ENCODE measurements at regions not wholly inside any gene's neighbourhood (a gene's known extent, or its start where the extent isn't known, plus 50 kb on each side); places are given as distances from the start of the nearest gene placed in this dataset.

DNA sequence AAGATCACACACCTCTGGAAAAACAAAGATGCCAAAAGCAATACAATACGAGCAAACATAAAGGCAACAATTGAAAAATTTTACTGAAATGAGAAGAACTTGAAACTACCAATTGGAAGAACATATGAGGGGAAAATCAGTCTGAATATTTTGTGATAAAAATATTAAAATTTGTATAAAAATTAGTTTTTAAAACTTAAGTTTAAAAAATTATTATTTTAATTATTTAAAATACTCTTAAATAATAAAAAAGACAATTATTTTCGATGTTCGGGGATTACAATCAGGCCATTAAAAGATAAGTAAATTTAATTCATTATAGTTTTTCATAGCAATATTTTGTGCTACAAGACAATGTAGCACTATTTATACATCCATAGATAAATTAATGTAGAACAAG, 1239.3 kb downstream of the AMY1C start:
- no peak overlapping the region for H3K4me3 Mint-ChIP-seq
- H3K36me3 Mint-ChIP-seq (ENCODE audit: insufficient read depth in 1 of 3, low read depth in 3 of 3), result peaks cover 0 to 8% (median 2%) of the 10 kb centered on the region in 3 experiments; a peak in 5 of 7 replicates

More for the DNA sequence above, 1239.3 kb downstream of the AMY1C start:
- Histone ChIP-seq H3K23ac (ENCODE audit: insufficient read length, low read depth, low read length) (no peak overlapping the region), H4K5ac (ENCODE audit: insufficient read length, low read depth, low read length) (no peak overlapping the region), H3K79me2 (ENCODE audit: insufficient read depth, low read length) (no peaks in the 10 kb centered on the region), H3K56ac (ENCODE audit: insufficient read length, low read depth, low read length) (no peak overlapping the region), H3T11ph (ENCODE audit: low read length) (no peak overlapping the region), H3K9ac (ENCODE audit: extremely low read depth, insufficient read length, low read length) (no peak overlapping the region), H2BK15ac (ENCODE audit: low read depth, low read length) (no peak overlapping the region), H4K91ac (ENCODE audit: insufficient read length, low read depth, low read length) (no peak overlapping the region), H2BK5ac (ENCODE audit: insufficient read length, low read length) (no peak overlapping the region), H2BK120ac (ENCODE audit: low read depth, low read length, poor library complexity, severe bottlenecking) (no peak overlapping the region), H3K27me3 (ENCODE audit: insufficient read depth, low read length) (no peaks in the 10 kb centered on the region), H3K4me1 (ENCODE audit: insufficient read depth, low read length) (no peaks in the 10 kb centered on the region), H2AFZ (ENCODE audit: low read length) (no peak overlapping the region), H3K4ac (ENCODE audit: low read depth, low read length) (no peak overlapping the region), H3K79me1 (ENCODE audit: insufficient read depth, low read depth, low read length, poor library complexity, severe bottlenecking) (no peaks in the 10 kb centered on the region), H3K4me2 (ENCODE audit: insufficient read depth, insufficient read length, low read length) (no peak overlapping the region), H3K18ac (ENCODE audit: insufficient read length, low read depth, low read length) (no peak overlapping the region), H4K20me1 (ENCODE audit: control insufficient read depth, insufficient read depth, insufficient read length) (no peaks in the 10 kb centered on the region), H3K14ac (ENCODE audit: insufficient read depth, low read length) (no peak overlapping the region), H2AK5ac (ENCODE audit: insufficient read length, low read length) (no peak overlapping the region), H2BK20ac (ENCODE audit: low read depth, low read length, poor library complexity, severe bottlenecking) (no peak overlapping the region), H3K27ac (ENCODE audit: insufficient read length, low read depth, low read length) (no peak overlapping the region), H3K9me3 (ENCODE audit: control insufficient read depth, low read depth, low read length) (no peaks in the 10 kb centered on the region), H3K23me2 (ENCODE audit: insufficient read length, low read depth, low read length, poor library complexity, severe bottlenecking) (no peaks in the 10 kb centered on the region), H4K8ac (replicated peaks; ENCODE audit: insufficient read length, low read depth, low read length) (no peak overlapping the region), H2BK12ac (ENCODE audit: insufficient read length, low read depth, low read length) (no peak overlapping the region)
- Mint-ChIP-seq H3K27me3 (ENCODE audit: low read depth) (no peaks in the 10 kb centered on the region), H3K4me1 (no peaks in the 10 kb centered on the region), H3K27ac (no peak overlapping the region), H3K9me3 (peaks cover 6 to 10% of the 10 kb centered on the region in 2 experiments)
- no CpG with 5 or more reads among the region's 3 CpGs for WGBS (ENCODE audit: extremely low coverage, insufficient read length, low lambda C conversion rate)
- TF ChIP-seq CTCF (conservative IDR thresholded peaks at IDR 0.05), result no peak
- no peak for DNase-seq

Measured in H9 (cell line).